ENCODE measurements at regions not wholly inside any gene's neighbourhood (a gene's known extent, or its start where the extent isn't known, plus 50 kb on each side); places are given as distances from the start of the nearest gene placed in this dataset.
A peak's percentile ranks its signal among the peaks of the same experiment; 100 is the strongest.

DNA sequence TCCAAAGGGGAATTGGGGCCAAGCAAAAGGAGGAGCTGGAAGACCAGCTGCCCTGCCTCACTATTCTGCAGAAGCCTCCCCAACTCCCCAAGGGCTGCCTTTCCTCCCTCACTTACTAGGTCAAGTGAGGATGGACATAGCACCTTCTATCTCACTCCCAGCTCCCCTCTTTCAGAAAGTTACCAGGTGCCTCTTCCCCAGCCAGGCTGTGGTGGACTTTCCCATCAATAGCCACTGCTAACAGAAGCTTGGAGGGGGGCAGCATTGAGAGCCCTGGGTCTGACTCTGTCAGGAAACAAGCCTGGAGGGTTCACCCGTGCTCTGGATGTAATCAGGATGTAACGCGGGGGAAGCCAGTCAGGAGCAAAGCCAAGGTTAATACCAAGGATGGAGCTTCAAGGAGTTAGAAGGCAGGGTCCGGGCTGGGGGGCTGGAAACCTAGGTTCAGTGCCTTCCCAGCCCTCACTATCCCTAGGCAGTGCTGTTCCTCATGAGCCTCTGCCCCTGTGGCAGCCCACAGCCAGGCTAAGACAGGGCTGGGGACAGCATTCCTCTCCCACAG, 127.8 kb upstream of the NGF start:
- intact Hi-C loops (cut with DNase I), result loop anchor here (5.0 kb wide), 1 partner anchor 329 kb away; no protein-coding TSS in a partner anchor

DNA sequence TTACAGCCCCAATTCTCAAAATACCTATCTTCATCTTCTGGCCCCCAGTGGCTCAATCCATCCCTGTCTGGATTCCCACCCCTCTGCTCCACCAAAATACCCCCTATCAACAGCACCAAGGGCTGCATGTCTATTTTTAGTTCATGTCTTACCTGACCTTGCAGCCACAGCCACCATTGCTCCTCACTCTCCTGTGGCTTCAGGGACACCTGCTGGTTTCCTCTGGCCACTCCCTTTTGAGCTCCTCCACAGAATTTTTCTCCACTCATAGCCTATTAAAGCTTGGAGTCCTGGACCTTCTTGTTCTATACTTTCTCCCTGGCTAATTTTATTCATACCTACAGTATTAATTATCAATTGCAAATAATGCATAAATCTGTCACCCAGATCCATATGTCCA, 125.3 kb upstream of the NGF start:
- H3K36me3 ChIP-seq, result no peaks in the 10 kb centered on the region
- no peak overlapping the region for H3K4me3 ChIP-seq
- intact Hi-C loops (cut with DNase I), result no loop called here
- H3K27me3 ChIP-seq, result peaks cover 0 to 11% (median 0%) of the 10 kb centered on the region in 4 donors
- TF ChIP-seq, protein P1, sequence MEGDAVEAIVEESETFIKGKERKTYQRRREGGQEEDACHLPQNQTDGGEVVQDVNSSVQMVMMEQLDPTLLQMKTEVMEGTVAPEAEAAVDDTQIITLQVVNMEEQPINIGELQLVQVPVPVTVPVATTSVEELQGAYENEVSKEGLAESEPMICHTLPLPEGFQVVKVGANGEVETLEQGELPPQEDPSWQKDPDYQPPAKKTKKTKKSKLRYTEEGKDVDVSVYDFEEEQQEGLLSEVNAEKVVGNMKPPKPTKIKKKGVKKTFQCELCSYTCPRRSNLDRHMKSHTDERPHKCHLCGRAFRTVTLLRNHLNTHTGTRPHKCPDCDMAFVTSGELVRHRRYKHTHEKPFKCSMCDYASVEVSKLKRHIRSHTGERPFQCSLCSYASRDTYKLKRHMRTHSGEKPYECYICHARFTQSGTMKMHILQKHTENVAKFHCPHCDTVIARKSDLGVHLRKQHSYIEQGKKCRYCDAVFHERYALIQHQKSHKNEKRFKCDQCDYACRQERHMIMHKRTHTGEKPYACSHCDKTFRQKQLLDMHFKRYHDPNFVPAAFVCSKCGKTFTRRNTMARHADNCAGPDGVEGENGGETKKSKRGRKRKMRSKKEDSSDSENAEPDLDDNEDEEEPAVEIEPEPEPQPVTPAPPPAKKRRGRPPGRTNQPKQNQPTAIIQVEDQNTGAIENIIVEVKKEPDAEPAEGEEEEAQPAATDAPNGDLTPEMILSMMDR (IDR thresholded peaks at IDR 0.05), result peak in 1 of 6 experiments; percentile 49
- TF ChIP-seq POLR2A (IDR thresholded peaks at IDR 0.05), result no peak
- no peak for DNase-seq
- H3K4me1 ChIP-seq, result no peaks in the 10 kb centered on the region
- H3K27ac ChIP-seq, result no peak overlapping the region
- no peaks in the 10 kb centered on the region for H3K9me3 ChIP-seq

More for the DNA sequence above, 127.8 kb upstream of the NGF start:
- H3K27me3 ChIP-seq, result peaks cover 0 to 7% (median 0%) of the 10 kb centered on the region in 4 donors
- no peaks in the 10 kb centered on the region for H3K9me3 ChIP-seq
- 82% methylated on average over 4 of the region's 4 CpGs; no CpG with 5 or more reads in 1 of the 2 donors for WGBS, 2 donors
- no peak overlapping the region for H3K4me3 ChIP-seq
- DNase-seq, result no peak
- H3K4me1 ChIP-seq, result peaks cover 0 to 9% (median 5%) of the 10 kb centered on the region in 3 donors
- no peaks in the 10 kb centered on the region for H3K36me3 ChIP-seq
- no peak overlapping the region for H3K27ac ChIP-seq
- TF ChIP-seq, protein P1 (IDR thresholded peaks at IDR 0.05), result no peak
- no peak for TF ChIP-seq POLR2A (IDR thresholded peaks at IDR 0.05)

DNA sequence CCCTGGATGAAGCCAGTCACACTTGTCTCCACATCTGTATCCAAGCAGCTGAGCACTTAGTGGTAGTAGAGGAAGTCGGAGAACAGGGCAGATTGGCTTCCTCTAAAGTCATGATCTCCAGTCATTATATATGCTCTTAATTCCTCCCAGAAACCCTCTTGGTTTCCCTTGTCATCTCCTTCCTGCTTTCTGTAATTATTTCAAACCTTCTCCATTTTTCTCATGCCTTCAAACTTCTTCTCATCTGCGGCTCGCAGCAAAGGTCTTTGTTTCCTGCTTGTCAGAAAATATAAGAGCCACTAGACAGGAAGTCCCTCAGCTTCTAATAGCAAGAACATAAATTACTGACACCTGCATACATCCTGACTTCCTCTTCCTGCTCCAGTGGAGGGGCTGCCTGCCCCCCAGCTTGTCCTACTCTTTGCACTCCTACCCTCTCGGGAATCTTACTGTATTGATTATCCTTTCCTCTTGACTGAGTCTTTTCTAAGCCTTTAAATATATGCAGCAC, 124.6 kb upstream of the NGF start:
- Histone ChIP-seq H3K4me3 (no peak overlapping the region), H3K4me1 (no peaks in the 10 kb centered on the region), H3K27ac (no peak overlapping the region), H3K36me3 (no peaks in the 10 kb centered on the region), H3K9me3 (no peaks in the 10 kb centered on the region), H3K27me3 (peaks cover 0 to 11% (median 0%) of the 10 kb centered on the region in 4 donors)
- 56 to 68% methylated on average over 4 of the region's 4 CpGs for WGBS, 2 donors
- no peak for DNase-seq
- intact Hi-C loops (cut with DNase I), result no loop called here
- TF ChIP-seq POLR2A (IDR thresholded peaks at IDR 0.05), result no peak
- TF ChIP-seq, protein P1 (IDR thresholded peaks at IDR 0.05), result no peak

DNA sequence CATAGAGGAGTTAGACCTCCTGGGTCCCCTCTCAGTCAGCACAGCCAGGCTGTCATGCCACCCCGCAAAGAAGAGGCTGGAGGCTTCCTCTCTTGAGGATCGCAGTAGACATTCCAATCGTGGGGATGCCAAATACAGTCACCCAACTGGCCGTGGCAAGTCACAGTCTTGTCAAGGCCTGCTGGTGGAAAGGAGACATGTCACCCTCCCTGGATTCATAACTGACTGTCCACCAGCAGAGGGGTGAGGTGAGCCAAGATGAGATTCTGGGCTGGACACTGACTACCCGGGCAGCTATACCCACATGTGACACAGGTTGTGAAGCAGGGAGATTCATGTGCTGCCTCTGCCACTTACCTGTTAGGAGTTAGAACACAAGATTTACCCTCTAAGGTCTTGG, 123.5 kb upstream of the NGF start:
- no peaks in the 10 kb centered on the region for H3K36me3 ChIP-seq
- H3K4me3 ChIP-seq, result no peak overlapping the region
- DNase-seq, result no peak
- H3K4me1 ChIP-seq, result peaks cover 0 to 3% (median 0%) of the 10 kb centered on the region in 3 donors
- H3K27me3 ChIP-seq, result peaks cover 0 to 11% (median 0%) of the 10 kb centered on the region in 4 donors
- H3K27ac ChIP-seq, result no peak overlapping the region
- intact Hi-C loops (cut with DNase I), result no loop called here
- WGBS, 2 donors, result 30 to 55% methylated on average over 2 to 5 of the region's 5 CpGs
- TF ChIP-seq, protein P1 (IDR thresholded peaks at IDR 0.05), result peak in 2 of 6 experiments; percentile 13 to 45
- no peak for TF ChIP-seq POLR2A (IDR thresholded peaks at IDR 0.05)
- no peaks in the 10 kb centered on the region for H3K9me3 ChIP-seq

DNA sequence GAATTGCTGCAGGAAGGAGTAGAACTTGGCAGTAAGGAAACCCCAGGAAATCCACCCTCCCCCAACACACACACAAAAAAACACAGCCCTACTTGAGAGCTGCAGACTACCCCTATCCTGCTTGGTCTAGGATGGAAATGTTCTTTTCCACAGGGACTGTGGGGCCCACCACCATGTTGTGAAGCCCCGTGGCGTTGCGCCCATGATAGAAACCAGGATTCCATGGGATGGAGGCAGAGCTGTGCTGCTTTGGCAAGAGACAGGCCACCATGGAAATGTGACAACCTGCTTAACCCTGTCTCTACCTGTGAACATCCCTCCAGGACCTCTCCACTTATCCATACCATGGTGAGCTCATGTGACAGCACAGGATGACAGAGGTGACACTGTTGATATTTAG, 121.1 kb upstream of the NGF start:
- WGBS, 2 donors, result 84% methylated on average over 3 of the region's 3 CpGs; no CpG with 5 or more reads in 1 of the 2 donors
- Histone ChIP-seq H3K27ac (no peak overlapping the region), H3K4me1 (peaks cover 0 to 16% (median 0%) of the 10 kb centered on the region in 3 donors), H3K36me3 (no peaks in the 10 kb centered on the region), H3K27me3 (peaks cover 0 to 11% (median 0%) of the 10 kb centered on the region in 4 donors), H3K4me3 (no peak overlapping the region), H3K9me3 (no peaks in the 10 kb centered on the region)
- no peak for DNase-seq
- TF ChIP-seq, protein P1 (IDR thresholded peaks at IDR 0.05), result no peak
- TF ChIP-seq POLR2A (IDR thresholded peaks at IDR 0.05), result no peak
- intact Hi-C loops (cut with DNase I), result no loop called here

Data from esophagus squamous epithelium (tissue), 5 donors.